Astrocyte (in vitro differentiated cells and primary cell): ENCODE measurements at regions not wholly inside any gene's neighbourhood (a gene's known extent, or its start where the extent isn't known, plus 50 kb on each side); places are given as distances from the start of the nearest gene placed in this dataset.
"Not testable (repeated sequence)": the region's sequence is repeated elsewhere in the genome, so short reads cannot be mapped to it uniquely, and the experiment has no call there.

Experiments used
- DNase-seq: peaks from one replicate; pipeline ENCODE4 v3.0.0-alpha.2; 2010; ENCODE audit warnings: low read depth
- FAIRE-seq: peaks from 2 replicates; lab custom pipeline; 2011; peaks lifted over from hg19 to GRCh38; lab: Jason Lieb, UNC
- H2AFZ ChIP-seq: 2 replicates; pipeline ENCODE4 v1.6.0; 2012; ENCODE audit warnings: low read depth, low read length, inconsistent platforms
- H3K27ac ChIP-seq: 2 replicates; pipeline ENCODE4 v1.5.1; 2011; ENCODE audit warnings: low read depth, low read length, inconsistent platforms
- H3K27me3 ChIP-seq: 2 replicates; pipeline ENCODE4 v1.6.0; 2011; ENCODE audit warnings: low read length, inconsistent platforms; ENCODE audit not compliant: insufficient read depth
- H3K36me3 ChIP-seq: 2 replicates; pipeline ENCODE4 v1.5.1; 2011; ENCODE audit warnings: low read length, inconsistent platforms; ENCODE audit not compliant: insufficient read depth
- H3K4me1 ChIP-seq: 2 replicates; pipeline ENCODE4 v1.5.1; 2011; ENCODE audit warnings: low read length, inconsistent platforms; ENCODE audit not compliant: insufficient read depth
- H3K4me2 ChIP-seq: 2 replicates; pipeline ENCODE4 v1.6.0; 2012; ENCODE audit warnings: low read length, inconsistent platforms
- H3K4me3 ChIP-seq: 2 replicates; pipeline ENCODE4 v1.5.1; 2011; ENCODE audit warnings: low read depth, mild to moderate bottlenecking, low read length, inconsistent platforms; ENCODE audit not compliant: insufficient read depth
- H3K79me2 ChIP-seq: 2 replicates; pipeline ENCODE4 v1.6.0; 2012; ENCODE audit warnings: mild to moderate bottlenecking, low read length, inconsistent platforms; ENCODE audit not compliant: insufficient read depth
- H3K9ac ChIP-seq: 2 replicates; pipeline ENCODE4 v1.6.0; 2012; ENCODE audit warnings: mild to moderate bottlenecking, low read length, inconsistent platforms
- H3K9me3 ChIP-seq: 2 replicates; pipeline ENCODE4 v1.5.1; 2012; ENCODE audit warnings: low read depth, mild to moderate bottlenecking, low read length, inconsistent platforms; ENCODE audit not compliant: insufficient read depth
- H4K20me1 ChIP-seq: 2 replicates; pipeline ENCODE4 v1.6.0; 2012; ENCODE audit warnings: low read length, inconsistent platforms; ENCODE audit not compliant: insufficient read depth
- H3K27ac Mint-ChIP-seq: one replicate; pipeline ENCODE4 v1.8.0; 2021; ENCODE audit warnings: mild to moderate bottlenecking, mixed read lengths; ENCODE audit not compliant: unreplicated experiment
- H3K27me3 Mint-ChIP-seq: one replicate; pipeline ENCODE4 v1.8.0; 2021; ENCODE audit warnings: low read depth, mixed read lengths; ENCODE audit not compliant: unreplicated experiment
- H3K36me3 Mint-ChIP-seq: one replicate; pipeline ENCODE4 v1.8.0; 2021; ENCODE audit warnings: low read depth, mixed read lengths; ENCODE audit not compliant: unreplicated experiment
- H3K4me1 Mint-ChIP-seq: one replicate; pipeline ENCODE4 v1.8.0; 2021; ENCODE audit warnings: low read depth, mixed read lengths; ENCODE audit not compliant: unreplicated experiment
- H3K4me3 Mint-ChIP-seq: one replicate; pipeline ENCODE4 v1.8.0; 2021; ENCODE audit warnings: mild to moderate bottlenecking, moderate library complexity, mixed read lengths; ENCODE audit not compliant: unreplicated experiment
- H3K9me3 Mint-ChIP-seq: one replicate; pipeline ENCODE4 v1.8.0; 2021; ENCODE audit warnings: mild to moderate bottlenecking, mixed read lengths; ENCODE audit not compliant: unreplicated experiment
- CTCF ChIP-seq: IDR thresholded peaks from 2 replicates; pipeline ENCODE4 v1.5.1; 2011; ENCODE audit warnings: low read depth, mild to moderate bottlenecking, inconsistent platforms, low read length, moderate library complexity; ENCODE audit not compliant: insufficient read depth
- EZH2 ChIP-seq: IDR thresholded peaks from 2 replicates; pipeline ENCODE4 v1.6.1; 2012; ENCODE audit warnings: mild to moderate bottlenecking, low read length, inconsistent platforms; ENCODE audit not compliant: insufficient read depth

DNA sequence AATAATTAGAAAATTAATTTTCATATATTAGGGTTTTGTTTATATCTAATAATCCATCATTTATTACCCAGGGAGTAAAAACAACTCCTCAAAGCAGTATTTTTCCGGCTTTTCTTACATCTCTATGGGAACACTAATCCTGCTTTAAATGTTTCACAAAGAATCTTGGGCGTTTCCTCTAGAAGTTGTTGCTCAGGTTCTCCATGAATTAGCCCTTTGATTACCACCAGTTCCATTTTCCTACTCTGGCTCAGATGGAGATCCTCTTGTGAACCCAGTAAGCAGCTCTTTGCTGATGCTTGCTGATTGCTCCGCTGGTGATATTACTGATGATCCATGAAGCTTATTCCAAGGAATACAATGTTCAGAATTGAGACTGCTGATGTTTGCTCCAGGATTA is 78.5 kb upstream of the PKP2 start:
- H3K4me2 ChIP-seq: no peak overlapping the region
- H3K27me3 Mint-ChIP-seq: no peaks in the 10 kb centered on the region

GRCh38 chr12:32970465-32971110 is 74.0 kb upstream of the PKP2 start:
- DNase-seq: no peak
- Histone ChIP-seq H4K20me1 (no peaks in the 10 kb centered on the region), H3K4me2 (no peak overlapping the region), H3K36me3 (no peaks in the 10 kb centered on the region), H3K27me3 (no peaks in the 10 kb centered on the region), H3K9me3 (no peaks in the 10 kb centered on the region), H3K79me2 (no peaks in the 10 kb centered on the region), H2AFZ (no peak overlapping the region), H3K4me3 (no peak overlapping the region), H3K27ac (no peak overlapping the region), H3K4me1 (no peaks in the 10 kb centered on the region), H3K9ac (no peak overlapping the region)
- Mint-ChIP-seq H3K4me1 (no peaks in the 10 kb centered on the region), H3K4me3 (no peak overlapping the region), H3K9me3 (no peaks in the 10 kb centered on the region), H3K27ac (no peak overlapping the region), H3K36me3 (no peaks in the 10 kb centered on the region), H3K27me3 (no peaks in the 10 kb centered on the region)
- FAIRE-seq: no peak
- no peak for TF ChIP-seq CTCF
- no peak for TF ChIP-seq EZH2

More for the DNA sequence above, 78.5 kb upstream of the PKP2 start:
- Histone ChIP-seq H3K4me1 (no peaks in the 10 kb centered on the region), H3K27ac (no peak overlapping the region), H3K27me3 (no peaks in the 10 kb centered on the region), H4K20me1 (no peaks in the 10 kb centered on the region), H2AFZ (no peak overlapping the region), H3K4me3 (no peak overlapping the region), H3K79me2 (no peaks in the 10 kb centered on the region), H3K9me3 (no peaks in the 10 kb centered on the region), H3K36me3 (no peaks in the 10 kb centered on the region), H3K9ac (no peak overlapping the region)
- no peaks in the 10 kb centered on the region for H3K4me1 Mint-ChIP-seq
- FAIRE-seq: no peak
- no peak overlapping the region for H3K27ac Mint-ChIP-seq
- H3K4me3 Mint-ChIP-seq: no peak overlapping the region
- H3K36me3 Mint-ChIP-seq: no peaks in the 10 kb centered on the region
- no peak for DNase-seq
- no peaks in the 10 kb centered on the region for H3K9me3 Mint-ChIP-seq
- no peak for TF ChIP-seq CTCF
- TF ChIP-seq EZH2: no peak

- no peaks in the 10 kb centered on the region for H3K9me3 Mint-ChIP-seq
- no peak for FAIRE-seq
- no peak overlapping the region for H3K9ac ChIP-seq
- H3K4me1 Mint-ChIP-seq: no peaks in the 10 kb centered on the region
- no peak overlapping the region for H3K4me2 ChIP-seq
- H3K27ac ChIP-seq: no peak overlapping the region
- H3K36me3 Mint-ChIP-seq: no peaks in the 10 kb centered on the region
- H4K20me1 ChIP-seq: no peaks in the 10 kb centered on the region
- H3K4me1 ChIP-seq: no peaks in the 10 kb centered on the region
- H2AFZ ChIP-seq: no peak overlapping the region
- H3K27me3 Mint-ChIP-seq: no peaks in the 10 kb centered on the region
- no peaks in the 10 kb centered on the region for H3K36me3 ChIP-seq
- no peaks in the 10 kb centered on the region for H3K79me2 ChIP-seq
- no peak for TF ChIP-seq CTCF
- no peak for TF ChIP-seq EZH2
- no peak overlapping the region for H3K4me3 ChIP-seq
- no peak overlapping the region for H3K27ac Mint-ChIP-seq
- no peak for DNase-seq
- no peaks in the 10 kb centered on the region for H3K27me3 ChIP-seq
- no peaks in the 10 kb centered on the region for H3K9me3 ChIP-seq
- no peak overlapping the region for H3K4me3 Mint-ChIP-seq
These were observed 68.5 kb upstream of the PKP2 start for GRCh38 chr12:32964981-32965585.

- H3K4me3 ChIP-seq, H3K27me3 Mint-ChIP-seq, H3K9me3 Mint-ChIP-seq, H3K4me1 Mint-ChIP-seq, H4K20me1 ChIP-seq, H3K79me2 ChIP-seq, H3K4me1 ChIP-seq, H3K27me3 ChIP-seq, FAIRE-seq, H3K36me3 Mint-ChIP-seq, H3K4me3 Mint-ChIP-seq, H3K27ac ChIP-seq, H3K9me3 ChIP-seq, H3K27ac Mint-ChIP-seq, H3K4me2 ChIP-seq, H3K9ac ChIP-seq, H2AFZ ChIP-seq, DNase-seq, H3K36me3 ChIP-seq: not testable (repeated sequence)
These were observed 59.8 kb upstream of the PKP2 start for GRCh38 chr12:32956418-32956817.
